B cell (primary cell): ENCODE measurements at regions not wholly inside any gene's neighbourhood (a gene's known extent, or its start where the extent isn't known, plus 50 kb on each side); places are given as distances from the start of the nearest gene placed in this dataset.

Experiments
- ATAC-seq: fragments of 200-7000 bp; cut with Tn5 transposase; one replicate; pipeline ENCODE4 v1.10.0; 2021; ENCODE audit warnings: low read depth, mild to moderate bottlenecking, moderate number of reproducible peaks, moderate library complexity
- CTCF ChIA-PET: fragments of 350-600 bp; sonication (Branson Sonifier 250); formaldehyde crosslinking; loops from one replicate; lab custom pipeline; 2021; ENCODE audit warnings: antibody characterized with exemption, inconsistent platforms; lab: Charles Lee
- POLR2A ChIA-PET: fragments of 350-600 bp; sonication (Branson Sonifier 250); formaldehyde crosslinking; loops from one replicate; lab custom pipeline; 2021; ENCODE audit warnings: antibody characterized with exemption; lab: Charles Lee
- DNase-seq: peaks from one replicate; pipeline ENCODE4 v3.0.0; 2013
- H2AFZ ChIP-seq: 2 replicates; pipeline ENCODE4 v1.6.1; 2012; ENCODE audit warnings: mild to moderate bottlenecking, low read depth, low read length; ENCODE audit not compliant: insufficient read depth, poor library complexity, severe bottlenecking
- H3K27ac ChIP-seq, 2 donors: 1 replicate in 1 of 2; 2 replicates in 1 of 2; pipeline ENCODE4 v1.5.1; 2012 to 2013; ENCODE audit warnings: low read length in 2 of 2, mild to moderate bottlenecking in 2 of 2, moderate library complexity in 1 of 2
- H3K27me3 ChIP-seq, 4 experiments: fragments of 200-600 bp in 1 of 4; sonication (generic) in 1 of 4; replicated peaks in 1 of 4; 1 replicate in 2 of 4; 2 replicates in 2 of 4; pipeline versions ENCODE4 v1.6.1 to v1.7.0; 2013 to 2016; ENCODE audit warnings: low read length in 3 of 4, mild to moderate bottlenecking in 2 of 4, mixed read lengths in 1 of 4, moderate library complexity in 1 of 4; ENCODE audit not compliant: insufficient read depth in 4 of 4, control insufficient read depth in 3 of 4; ENCODE audit errors: control extremely low read depth in 1 of 4
- H3K36me3 ChIP-seq, 2 experiments: replicated peaks in 1 of 2; 1 replicate in 1 of 2; 2 replicates in 1 of 2; pipeline versions ENCODE4 v1.6.1 to v1.7.1; 2013; ENCODE audit warnings: low read length in 1 of 2; ENCODE audit not compliant: insufficient read depth in 2 of 2, control insufficient read depth in 1 of 2; ENCODE audit errors: control extremely low read depth in 1 of 2, extremely low read depth in 1 of 2
- H3K4me1 ChIP-seq, 2 donors: fragments of 200-600 bp in 1 of 2; sonication (generic) in 1 of 2; 1 replicate in 1 of 2; 2 replicates in 1 of 2; pipeline versions ENCODE4 v1.5.1 to v1.6.1; 2013 to 2017; ENCODE audit warnings: low read length in 2 of 2; ENCODE audit not compliant: control insufficient read depth in 2 of 2, insufficient read depth in 2 of 2
- H3K4me2 ChIP-seq: replicated peaks from 2 replicates; pipeline ENCODE3; 2012; ENCODE audit warnings: mild to moderate bottlenecking, low read depth, low read length; ENCODE audit not compliant: poor library complexity, severe bottlenecking
- H3K4me3 ChIP-seq, 5 experiments: fragments of 200-600 bp in 1 of 5; sonication (generic) in 1 of 5; 1 replicate in 3 of 5; 2 replicates in 2 of 5; pipeline versions ENCODE4 v1.5.1 to v1.7.0; 2011 to 2016; ENCODE audit warnings: low read length in 4 of 5, mild to moderate bottlenecking in 4 of 5, low read depth in 2 of 5, control low read depth in 1 of 5, moderate library complexity in 1 of 5; ENCODE audit not compliant: insufficient read depth in 1 of 5; ENCODE audit errors: control extremely low read depth in 1 of 5, extremely low read depth in 1 of 5
- H3K79me2 ChIP-seq: fragments of 200-600 bp; sonication (generic); one replicate; pipeline ENCODE4 v1.6.0; 2016; ENCODE audit warnings: low read length; ENCODE audit not compliant: control insufficient read depth, insufficient read depth
- H3K9ac ChIP-seq: fragments of 200-600 bp; sonication (generic); 2 replicates; pipeline ENCODE4 v1.6.1; 2017; ENCODE audit warnings: mild to moderate bottlenecking, low read length, moderate library complexity
- H3K9me3 ChIP-seq, 3 donors: one replicate each; pipeline versions ENCODE4 v1.6.1 to v1.7.1; 2013; ENCODE audit warnings: low read length in 2 of 3; ENCODE audit not compliant: control insufficient read depth in 2 of 3, insufficient read depth in 1 of 3; ENCODE audit errors: control extremely low read depth in 1 of 3
- H4K20me1 ChIP-seq: 2 replicates; pipeline ENCODE4 v1.6.0; 2012; ENCODE audit warnings: mild to moderate bottlenecking, low read length; ENCODE audit not compliant: insufficient read depth, control insufficient read depth, poor library complexity, severe bottlenecking
- H3K27ac Mint-ChIP-seq: one replicate; pipeline ENCODE4 v1.8.0; 2021; ENCODE audit warnings: mixed read lengths
- H3K27me3 Mint-ChIP-seq: one replicate; pipeline ENCODE4 v1.8.0; 2021; ENCODE audit warnings: mixed read lengths
- H3K4me1 Mint-ChIP-seq: one replicate; pipeline ENCODE4 v1.8.0; 2021; ENCODE audit warnings: mixed read lengths
- H3K4me3 Mint-ChIP-seq: one replicate; pipeline ENCODE4 v1.8.0; 2021; ENCODE audit warnings: mixed read lengths
- H3K9me3 Mint-ChIP-seq: one replicate; pipeline ENCODE4 v1.8.0; 2022; ENCODE audit warnings: mixed read lengths; ENCODE audit not compliant: insufficient read depth
- CTCF ChIP-seq: fragments of 200-600 bp; IDR thresholded peaks from one replicate; pipeline ENCODE4 v1.8.0; 2022; ENCODE audit warnings: antibody characterized with exemption, mild to moderate bottlenecking
- EZH2 ChIP-seq: IDR thresholded peaks from 2 replicates; pipeline ENCODE4 v1.6.1; 2012; ENCODE audit warnings: borderline replicate concordance, low read depth, mild to moderate bottlenecking, moderate library complexity, low read length; ENCODE audit not compliant: insufficient read depth, poor library complexity, severe bottlenecking
- WGBS: methylation state at CpG from one replicate; pipeline ENCODE4 v1.1.5; 2013; ENCODE audit warnings: missing lambda C conversion rate; ENCODE audit not compliant: insufficient coverage; 5-methylcytosine and 5-hydroxymethylcytosine counted together
- intact Hi-C: fragments of 100-400 bp; cut with micrococcal nuclease; formaldehyde crosslinking; loops from one replicate; pipeline ENCODE4 v1.10.0; 2022

GRCh38 chr17:72545766-72546165 lies 424.9 kb downstream of the SOX9 start:
- ATAC-seq (no peak), DNase-seq (no peak)
- H3K4me2 ChIP-seq: no peak overlapping the region
- H3K36me3 ChIP-seq: no peaks in the 10 kb centered on the region
- H3K27me3 Mint-ChIP-seq: peaks cover 27% of the 10 kb centered on the region
- H3K4me1 ChIP-seq: no peaks in the 10 kb centered on the region
- TF ChIP-seq CTCF (no peak), EZH2 (no peak)
- CTCF ChIA-PET: no interaction called here
- peaks cover 3% of the 10 kb centered on the region for H3K4me1 Mint-ChIP-seq
- H3K27me3 ChIP-seq: peaks cover 0 to 3% (median 2%) of the 10 kb centered on the region in 4 experiments
- H3K79me2 ChIP-seq: no peaks in the 10 kb centered on the region
- H3K27ac Mint-ChIP-seq: no peak overlapping the region
- no peak overlapping the region for H2AFZ ChIP-seq
- H3K9me3 ChIP-seq: peaks cover 0 to 8% (median 0%) of the 10 kb centered on the region in 3 donors
- H3K9ac ChIP-seq: no peak overlapping the region
- POLR2A ChIA-PET: no interaction called here
- 89% methylated on average over 3 of the region's 5 CpGs for WGBS
- intact Hi-C loops: no loop called here
- H3K9me3 Mint-ChIP-seq: no peaks in the 10 kb centered on the region
- H3K4me3 Mint-ChIP-seq: no peak overlapping the region
- no peak overlapping the region for H3K4me3 ChIP-seq
- H3K27ac ChIP-seq: no peak overlapping the region
- no peaks in the 10 kb centered on the region for H4K20me1 ChIP-seq

GRCh38 chr17:72553051-72553755 lies 432.4 kb downstream of the SOX9 start:
- POLR2A ChIA-PET: no interaction called here
- Histone ChIP-seq H3K36me3 (no peaks in the 10 kb centered on the region), H3K9ac (no peak overlapping the region), H3K4me3 (no peak overlapping the region), H3K4me2 (no peak overlapping the region), H3K4me1 (no peaks in the 10 kb centered on the region), H3K27me3 (no peaks in the 10 kb centered on the region), H4K20me1 (no peaks in the 10 kb centered on the region), H3K27ac (no peak overlapping the region), H2AFZ (no peak overlapping the region), H3K9me3 (no peaks in the 10 kb centered on the region), H3K79me2 (no peaks in the 10 kb centered on the region)
- no peak for DNase-seq
- H3K27me3 Mint-ChIP-seq: peaks cover 8% of the 10 kb centered on the region
- 98% methylated on average over 15 of the region's 16 CpGs for WGBS
- CTCF ChIA-PET: no interaction called here
- H3K4me1 Mint-ChIP-seq: no peaks in the 10 kb centered on the region
- H3K4me3 Mint-ChIP-seq: no peak overlapping the region
- intact Hi-C loops: no loop called here
- H3K9me3 Mint-ChIP-seq: no peaks in the 10 kb centered on the region
- no peak for TF ChIP-seq EZH2
- no peak for TF ChIP-seq CTCF
- H3K27ac Mint-ChIP-seq: no peak overlapping the region
- no peak for ATAC-seq
